H1 (cell line): ENCODE measurements at regions not wholly inside any gene's neighbourhood (a gene's known extent, or its start where the extent isn't known, plus 50 kb on each side); places are given as distances from the start of the nearest gene placed in this dataset.

Experiments used
- CTCF ChIA-PET: fragments of 300-600 bp; sonication (Branson Sonifier 250); formaldehyde crosslinking; loops from one replicate; lab custom pipeline; 2021; ENCODE audit not compliant: partially characterized antibody; lab: Charles Lee
- POLR2A ChIA-PET: fragments of 300-600 bp; sonication (Branson Sonifier 250); formaldehyde crosslinking; loops from one replicate; lab custom pipeline; 2021; ENCODE audit warnings: inconsistent platforms; ENCODE audit not compliant: partially characterized antibody; lab: Charles Lee
- DNase-seq, 2 experiments: peaks; one replicate each; pipeline versions ENCODE4 v3.0.0 to v3.0.0-alpha.2; 2010 to 2022; ENCODE audit warnings: low spot score in 2 of 2, low read depth in 1 of 2, mixed read lengths in 1 of 2
- FAIRE-seq: peaks from 2 replicates; lab custom pipeline; 2011; peaks lifted over from hg19 to GRCh38; lab: Jason Lieb, UNC
- H2AFZ ChIP-seq: 2 replicates; pipeline ENCODE4 v1.8.1; 2012; ENCODE audit warnings: low read length, inconsistent platforms
- H2AK5ac ChIP-seq: 2 replicates; pipeline ENCODE4 v1.6.1; 2013; ENCODE audit warnings: low read depth, low read length
- H2BK120ac ChIP-seq: replicated peaks from 2 replicates; pipeline ENCODE3; 2013; ENCODE audit warnings: low read depth, low read length, inconsistent platforms
- H2BK12ac ChIP-seq: 2 replicates; pipeline ENCODE4 v1.6.1; 2013; ENCODE audit warnings: low read depth, low read length
- H2BK15ac ChIP-seq: 2 replicates; pipeline ENCODE4 v1.6.1; 2013; ENCODE audit warnings: low read length
- H2BK20ac ChIP-seq: 2 replicates; pipeline ENCODE4 v1.6.1; 2013; ENCODE audit warnings: low read length
- H2BK5ac ChIP-seq: 2 replicates; pipeline ENCODE4 v1.6.1; 2013; ENCODE audit warnings: low read depth, low read length
- H3K14ac ChIP-seq: 2 replicates; pipeline ENCODE4 v1.6.1; 2013; ENCODE audit warnings: inconsistent platforms; ENCODE audit not compliant: insufficient read length
- H3K18ac ChIP-seq: 2 replicates; pipeline ENCODE4 v1.6.1; 2013; ENCODE audit warnings: low read length; ENCODE audit errors: extremely low read depth
- H3K23ac ChIP-seq: 2 replicates; pipeline ENCODE4 v1.6.1; 2013; ENCODE audit warnings: inconsistent platforms; ENCODE audit not compliant: insufficient read length
- H3K23me2 ChIP-seq: 2 replicates; pipeline ENCODE4 v1.6.1; 2013; ENCODE audit warnings: low read depth, low read length
- H3K27ac ChIP-seq: 2 replicates; pipeline ENCODE4 v1.6.1; 2011; ENCODE audit warnings: low read depth, low read length, inconsistent platforms
- H3K27me3 ChIP-seq, 4 experiments: replicated peaks in 1 of 4; 1 replicate in 1 of 4; 2 replicates in 3 of 4; pipeline versions ENCODE4 v1.6.1 to v1.8.1; 2011 to 2013; ENCODE audit warnings: low read length in 3 of 4, mild to moderate bottlenecking in 3 of 4, inconsistent platforms in 2 of 4, mixed read lengths in 2 of 4, moderate library complexity in 1 of 4; ENCODE audit not compliant: control insufficient read depth in 3 of 4, insufficient read depth in 3 of 4; ENCODE audit errors: extremely low read depth in 1 of 4
- H3K36me3 ChIP-seq, 4 experiments: 2 replicates each; pipeline versions ENCODE4 v1.6.1 to v1.8.1; 2011 to 2013; ENCODE audit warnings: mild to moderate bottlenecking in 4 of 4, low read length in 3 of 4, moderate library complexity in 2 of 4, control low read depth in 1 of 4, inconsistent platforms in 1 of 4; ENCODE audit not compliant: insufficient read depth in 4 of 4, control insufficient read depth in 2 of 4
- H3K4ac ChIP-seq: replicated peaks from 2 replicates; pipeline ENCODE3; 2013; ENCODE audit warnings: low read length, low read depth, mixed read lengths, inconsistent platforms; ENCODE audit not compliant: insufficient read length
- H3K4me1 ChIP-seq, 4 experiments: replicated peaks in 1 of 4; 1 replicate in 1 of 4; 2 replicates in 3 of 4; pipeline versions ENCODE4 v1.6.1 to v1.8.1; 2011 to 2013; ENCODE audit warnings: low read length in 3 of 4, inconsistent platforms in 2 of 4, mixed read lengths in 1 of 4; ENCODE audit not compliant: insufficient read depth in 4 of 4, control insufficient read depth in 3 of 4
- H3K4me2 ChIP-seq, 2 experiments: 2 replicates each; pipeline versions ENCODE4 v1.6.1 to v1.8.1; 2011 to 2013; ENCODE audit warnings: low read depth in 2 of 2, low read length in 2 of 2, control low read depth in 1 of 2, inconsistent platforms in 1 of 2, mild to moderate bottlenecking in 1 of 2; ENCODE audit not compliant: insufficient read depth in 1 of 2
- H3K4me3 ChIP-seq, 4 experiments: fragments of 200-600, 300-600 bp in 1 of 4; sonication (generic), shearing (Covaris generic), sonication (Bioruptor Twin) in 1 of 4; 2 replicates each; pipeline versions ENCODE4 v1.5.1 to v1.8.1; 2011 to 2016; ENCODE audit warnings: low read length in 4 of 4, low read depth in 3 of 4, control low read depth in 2 of 4, inconsistent platforms in 2 of 4, mild to moderate bottlenecking in 2 of 4, mixed read lengths in 1 of 4, moderate library complexity in 1 of 4; ENCODE audit not compliant: insufficient read depth in 2 of 4; ENCODE audit errors: extremely low read depth in 1 of 4
- H3K56ac ChIP-seq: replicated peaks from 2 replicates; pipeline ENCODE3; 2013; ENCODE audit warnings: low read depth, mild to moderate bottlenecking, mixed read lengths, low read length, inconsistent platforms; ENCODE audit not compliant: insufficient read length
- H3K79me1 ChIP-seq: 2 replicates; pipeline ENCODE4 v1.6.1; 2013; ENCODE audit warnings: low read depth, low read length, control low read depth
- H3K79me2 ChIP-seq, 2 experiments: 2 replicates each; pipeline versions ENCODE4 v1.6.1 to v1.8.1; 2012 to 2013; ENCODE audit warnings: low read length in 2 of 2, mild to moderate bottlenecking in 2 of 2, inconsistent platforms in 1 of 2; ENCODE audit not compliant: insufficient read depth in 2 of 2, control insufficient read depth in 1 of 2
- H3K9ac ChIP-seq, 4 experiments: replicated peaks in 1 of 4; 1 replicate in 1 of 4; 2 replicates in 3 of 4; pipeline versions ENCODE4 v1.6.1 to v1.8.1; 2011 to 2013; ENCODE audit warnings: low read depth in 3 of 4, low read length in 3 of 4, control low read depth in 2 of 4, mild to moderate bottlenecking in 2 of 4, moderate library complexity in 2 of 4, inconsistent platforms in 1 of 4; ENCODE audit errors: extremely low read depth in 1 of 4
- H3K9me3 ChIP-seq, 2 experiments: 2 replicates each; pipeline versions ENCODE4 v1.6.1 to v1.8.1; 2012 to 2013; ENCODE audit warnings: mild to moderate bottlenecking in 2 of 2, moderate library complexity in 2 of 2, control low read depth in 1 of 2, inconsistent platforms in 1 of 2, low read depth in 1 of 2, low read length in 1 of 2, mixed read lengths in 1 of 2; ENCODE audit not compliant: insufficient read depth in 2 of 2
- H4K20me1 ChIP-seq, 2 experiments: replicated peaks in 1 of 2; 2 replicates each; pipeline versions ENCODE3 to v1.8.1; 2011 to 2013; ENCODE audit warnings: inconsistent platforms in 2 of 2, low read length in 2 of 2, mild to moderate bottlenecking in 1 of 2; ENCODE audit not compliant: insufficient read depth in 2 of 2, control insufficient read depth in 1 of 2
- H4K5ac ChIP-seq: 2 replicates; pipeline ENCODE4 v1.6.1; 2013; ENCODE audit warnings: low read length, low read depth, mixed read lengths, inconsistent platforms; ENCODE audit not compliant: insufficient read length
- H4K8ac ChIP-seq: 2 replicates; pipeline ENCODE4 v1.8.0; 2013; ENCODE audit warnings: mild to moderate bottlenecking, moderate library complexity, low read length, inconsistent platforms; ENCODE audit not compliant: insufficient read depth; ENCODE audit errors: extremely low read depth
- H4K91ac ChIP-seq: replicated peaks from 2 replicates; pipeline ENCODE3; 2013; ENCODE audit warnings: low read length, mixed read lengths, inconsistent platforms; ENCODE audit not compliant: insufficient read length
- EZH2 ChIP-seq: fragments of 200-600 bp; sonication (generic); IDR thresholded peaks from 2 replicates; pipeline ENCODE4 v1.7.1; 2012; ENCODE audit warnings: low read depth, mild to moderate bottlenecking, moderate library complexity, low read length, inconsistent platforms; ENCODE audit not compliant: severe bottlenecking
- HDAC6 ChIP-seq: IDR thresholded peaks from one replicate; pipeline ENCODE4 v1.7.1; 2012; ENCODE audit warnings: low read depth, mild to moderate bottlenecking, inconsistent platforms, low read length, moderate library complexity
- NANOG ChIP-seq: IDR thresholded peaks from 2 replicates; pipeline ENCODE4 v1.6.1; 2011; ENCODE audit warnings: low read length, low read depth, mild to moderate bottlenecking, inconsistent platforms; ENCODE audit not compliant: insufficient read depth, poor library complexity, severe bottlenecking
- PHF8 ChIP-seq: fragments of 200-600 bp; sonication (generic); conservative IDR thresholded peaks from 2 replicates; pipeline ENCODE4 v1.7.1; 2012; ENCODE audit warnings: low read depth, mild to moderate bottlenecking, inconsistent platforms, low read length, moderate library complexity
- TEAD4 ChIP-seq: IDR thresholded peaks from 2 replicates; pipeline ENCODE4 v1.6.1; 2012; ENCODE audit warnings: low read depth, low read length, inconsistent platforms, mixed read lengths
- YY1 ChIP-seq: IDR thresholded peaks from 2 replicates; pipeline ENCODE4 v1.6.1; 2011; ENCODE audit warnings: low read depth, mild to moderate bottlenecking, low read length
- WGBS, 2 experiments: shearing (Covaris generic) in 1 of 2; methylation state at CpG; one replicate each; pipeline versions ENCODE4 v1.1.6 to v1.1.7; 2013 to 2015; ENCODE audit warnings: low lambda C conversion rate in 2 of 2, mixed read lengths in 2 of 2, inconsistent platforms in 1 of 2, low coverage in 1 of 2, missing lambda C conversion rate in 1 of 2; ENCODE audit not compliant: insufficient replicate concordance in 2 of 2, insufficient coverage in 1 of 2, insufficient read length in 1 of 2; ENCODE audit errors: extremely low coverage in 1 of 2, missing lambda C conversion rate in 1 of 2; 5-methylcytosine and 5-hydroxymethylcytosine counted together

DNA sequence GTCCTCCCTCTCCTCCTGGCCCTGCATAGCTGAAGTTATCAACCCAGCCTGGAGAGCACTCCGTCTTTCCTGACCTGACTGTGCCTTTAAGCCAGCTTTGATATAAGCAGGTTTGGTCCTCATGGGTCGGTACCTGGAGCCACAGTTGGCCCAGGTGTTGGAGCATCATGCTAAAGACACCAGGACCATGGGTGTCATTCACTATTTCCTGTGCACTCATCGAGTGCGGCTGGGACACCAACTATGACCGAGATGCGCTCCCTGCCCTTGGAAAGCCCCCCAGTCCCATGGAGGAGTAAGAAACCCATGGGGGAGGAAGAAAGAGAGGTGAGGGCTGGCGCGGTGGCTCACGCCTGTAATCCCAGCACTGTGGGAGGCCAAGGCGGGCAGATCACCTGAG is 78.9 kb upstream of the CCND2 start:
- Histone ChIP-seq H3K4me3 (no peak overlapping the region), H4K5ac (no peak overlapping the region), H3K27me3 (no peaks in the 10 kb centered on the region), H3K79me2 (no peaks in the 10 kb centered on the region; a peak in 1 of 4 replicates), H3K14ac (no peak overlapping the region), H3K4me1 (peaks cover 0 to 10% (median 4%) of the 10 kb centered on the region in 4 experiments; a peak in 5 of 7 replicates), H3K9ac (no peak overlapping the region), H3K9me3 (peaks cover 0 to 4% of the 10 kb centered on the region in 2 experiments; a peak in 1 of 4 replicates), H3K79me1 (no peaks in the 10 kb centered on the region), H2BK15ac (peak overlapping the region; percentile 48; the same call in 1 of the 2 replicates), H2AFZ (no peak overlapping the region), H2AK5ac (no peak overlapping the region), H2BK5ac (no peak overlapping the region), H3K23me2 (no peaks in the 10 kb centered on the region), H4K20me1 (no peaks in the 10 kb centered on the region), H3K4ac (no peak overlapping the region), H4K91ac (no peak overlapping the region), H3K18ac (no peak overlapping the region), H3K23ac (no peak overlapping the region), H2BK120ac (no peak overlapping the region), H2BK20ac (no peak overlapping the region), H3K27ac (no peak overlapping the region), H2BK12ac (no peak overlapping the region), H3K36me3 (no peaks in the 10 kb centered on the region), H3K4me2 (no peak overlapping the region), H4K8ac (no peak overlapping the region), H3K56ac (no peak overlapping the region)
- 81% methylated on average over 10 of the region's 10 CpGs; no CpG with 5 or more reads in 1 of the 2 experiments for WGBS, 2 experiments
- ChIA-PET CTCF (interaction anchor here (1.5 to 1.6 kb wide), 2 partner anchors 14 to 87 kb away, joined by 4 to 6 read pairs; no protein-coding TSS in a partner anchor), POLR2A (interaction anchor here (2.1 kb wide), 1 partner anchor 10 kb away, joined by 10 read pairs; no protein-coding TSS in a partner anchor)
- FAIRE-seq (no peak), DNase-seq (no peak)
- TF ChIP-seq EZH2, result no peak
- no peak for TF ChIP-seq NANOG
- no peak for TF ChIP-seq TEAD4
- no peak for TF ChIP-seq YY1
- TF ChIP-seq HDAC6, result no peak
- TF ChIP-seq PHF8, result no peak
